ENCODE measurements at regions not wholly inside any gene's neighbourhood (a gene's known extent, or its start where the extent isn't known, plus 50 kb on each side); places are given as distances from the start of the nearest gene placed in this dataset.

GRCh38 chr10:111921821-111922220 lies 261.7 kb downstream of the GPAM start:
- DNase-seq (ENCODE audit: low spot score) = no peak

GRCh38 chr10:111923032-111923431 lies 260.5 kb downstream of the GPAM start:
- DNase-seq (ENCODE audit: low spot score) = no peak

GRCh38 chr10:111926286-111926685 lies 257.3 kb downstream of the GPAM start:
- no peak for DNase-seq (ENCODE audit: low spot score)

- no peak for DNase-seq (ENCODE audit: low spot score)
Observed at GRCh38 chr10:111933937-111934336, 249.6 kb downstream of the GPAM start.

GRCh38 chr10:111934931-111935330 lies 248.6 kb downstream of the GPAM start:
- no peak for DNase-seq (ENCODE audit: low spot score)

GRCh38 chr10:111936143-111936542 lies 247.4 kb downstream of the GPAM start:
- no peak for DNase-seq (ENCODE audit: low spot score)

GRCh38 chr10:111944331-111944730 lies 239.2 kb downstream of the GPAM start:
- no peak for DNase-seq (ENCODE audit: low spot score)

- no peak for DNase-seq (ENCODE audit: low spot score)
Observed at GRCh38 chr10:111953949-111954348, 229.6 kb downstream of the GPAM start.

GRCh38 chr10:111954386-111954785 lies 229.2 kb downstream of the GPAM start:
- no peak for DNase-seq (ENCODE audit: low spot score)

GRCh38 chr10:111956841-111957240 lies 226.7 kb downstream of the GPAM start:
- no peak for DNase-seq (ENCODE audit: low spot score)

GRCh38 chr10:111962951-111963350 lies 220.6 kb downstream of the GPAM start:
- no peak for DNase-seq (ENCODE audit: low spot score)

GRCh38 chr10:111967116-111967515 lies 216.4 kb downstream of the GPAM start:
- no peak for DNase-seq (ENCODE audit: low spot score)

GRCh38 chr10:111967547-111967946 lies 216.0 kb downstream of the GPAM start:
- no peak for DNase-seq (ENCODE audit: low spot score)

GRCh38 chr10:111968647-111969046 lies 214.9 kb downstream of the GPAM start:
- no peak for DNase-seq (ENCODE audit: low spot score)

- DNase-seq (ENCODE audit: low spot score) = no peak
Observed at GRCh38 chr10:111970111-111970510, 213.5 kb downstream of the GPAM start.

- no peak for DNase-seq (ENCODE audit: low spot score)
Observed at GRCh38 chr10:111972109-111972508, 211.5 kb downstream of the GPAM start.

GRCh38 chr10:111973306-111973705 lies 210.3 kb downstream of the GPAM start:
- no peak for DNase-seq (ENCODE audit: low spot score)

- no peak for DNase-seq (ENCODE audit: low spot score)
Observed at GRCh38 chr10:111973826-111974225, 209.7 kb downstream of the GPAM start.

GRCh38 chr10:111974325-111974724 lies 209.2 kb downstream of the GPAM start:
- no peak for DNase-seq (ENCODE audit: low spot score)

- no peak for DNase-seq (ENCODE audit: low spot score)
Observed at GRCh38 chr10:111976557-111976956, 207.0 kb downstream of the GPAM start.

GRCh38 chr10:111984057-111984456 lies 199.5 kb downstream of the GPAM start:
- no peak for DNase-seq (ENCODE audit: low spot score)

GRCh38 chr10:111986079-111986478 lies 197.5 kb downstream of the GPAM start:
- no peak for DNase-seq (ENCODE audit: low spot score)

- DNase-seq (ENCODE audit: low spot score) = no peak
Observed at GRCh38 chr10:111988646-111989045, 194.9 kb downstream of the GPAM start.

- DNase-seq (ENCODE audit: low spot score) = no peak
Observed at GRCh38 chr10:111989136-111989911, 194.2 kb downstream of the GPAM start.

Measured in activated CD4-positive, alpha-beta T cell treated with anti-CD3 and anti-CD28 coated beads, Interleukin-2, Interleukin-4, amounts not matched to agents 100 ng/mL and 50 ng/mL, durations not matched to agents 16 hours and 8 hours (primary cell).